Heart left ventricle (tissue), 16 donors: ENCODE measurements at regions not wholly inside any gene's neighbourhood (a gene's known extent, or its start where the extent isn't known, plus 50 kb on each side); places are given as distances from the start of the nearest gene placed in this dataset.

Source experiments
- ATAC-seq, 4 donors: fragments of 200-7000 bp; cut with Tn5 transposase; one replicate each; pipeline ENCODE4 v1.9.1; 2020 to 2022; ENCODE audit warnings: moderate library complexity in 4 of 4, mild to moderate bottlenecking in 3 of 4, moderate number of reproducible peaks in 1 of 4
- DNase-seq, 5 donors: peaks; one replicate each; pipeline ENCODE4 v3.0.0-alpha.2; 2020
- H3K27ac ChIP-seq, 12 donors: fragments of 200-600 bp; sonication (generic) in 4 of 12; one replicate each; pipeline versions ENCODE4 v1.5.0 to v1.8.0; 2016 to 2022; ENCODE audit warnings: mild to moderate bottlenecking in 2 of 12
- H3K27me3 ChIP-seq, 9 donors: fragments of 200-600 bp; sonication (generic) in 2 of 9; one replicate each; pipeline versions ENCODE4 v1.5.1 to v1.8.0; 2016 to 2022; ENCODE audit warnings: mild to moderate bottlenecking in 3 of 9
- H3K36me3 ChIP-seq, 9 donors: fragments of 200-600 bp; sonication (generic) in 2 of 9; one replicate each; pipeline versions ENCODE4 v1.5.0 to v1.8.0; 2018 to 2022; ENCODE audit warnings: mild to moderate bottlenecking in 2 of 9
- H3K4me1 ChIP-seq, 12 donors: fragments of 200-600 bp; sonication (generic) in 4 of 12; one replicate each; pipeline versions ENCODE4 v1.5.0 to v1.8.0; 2016 to 2022; ENCODE audit warnings: mild to moderate bottlenecking in 3 of 12
- H3K4me3 ChIP-seq, 12 donors: fragments of 200-600 bp; sonication (generic) in 4 of 12; one replicate each; pipeline versions ENCODE4 v1.5.0 to v1.8.0; 2017 to 2022; ENCODE audit warnings: mild to moderate bottlenecking in 9 of 12, moderate library complexity in 4 of 12
- H3K9me3 ChIP-seq, 12 donors: fragments of 200-600 bp; sonication (generic) in 4 of 12; one replicate each; pipeline versions ENCODE4 v1.5.0 to v1.8.0; 2016 to 2022; ENCODE audit warnings: mild to moderate bottlenecking in 1 of 12
- POLR2A ChIP-seq, 2 donors: fragments of 450-650 bp; IDR thresholded peaks; one replicate each; pipeline ENCODE4 v1.6.1; 2017; ENCODE audit warnings: antibody characterized with exemption in 2 of 2, mild to moderate bottlenecking in 2 of 2, moderate library complexity in 2 of 2
- WGBS, 4 donors: extraction: QIAGEN DNeasy Blood & Tissue Kit in 2 of 4; methylation state at CpG; one replicate each; pipeline versions ENCODE4 v1.1.5 to v1.1.7; 2013 to 2018; 5-methylcytosine and 5-hydroxymethylcytosine counted together
- intact Hi-C, 10 donors: fragments of 100-400 bp; cut with DNase I; formaldehyde crosslinking; loops; one replicate each; pipeline versions ENCODE4 v1.11.1 to v1.14.2; 2022
- TF ChIP-seq, protein P1 (sequence below), 12 donors: fragments of 200-600 bp; sonication (generic) in 4 of 12; IDR thresholded peaks; one replicate each; pipeline versions ENCODE4 v1.5.0 to v1.8.0; 2018 to 2022; ENCODE audit warnings: antibody characterized with exemption in 12 of 12, mild to moderate bottlenecking in 5 of 12
- donor health status: ischemic (EF 13 %, LVEDD 7.1; RV severe dilation, severe dysfunction).
- donor health status: healthy with polysubstance abuse.
- donor health status: DM: no; HTN: yes; CAD: no.
- donor health status: DM: no; HTN: no; CAD: no.
- donor health status: ischemic (EF 25% LVEDD 6.9; RV normal size, moderate dysfunction).
- donor health status: ischemic (EF 25% LVEDD 5.7; RV mildly dilated, moderate dysfunction).
- donor health status: healthy.
- donor health status: DM: yes; HTN: yes; CAD: no.
- donor health status: ischemic (EF 35%, LVEDD 5.7; RV mildly dilated, moderate dysfunction).
- donor health status: nonischemic (EF 11% LVEDD 7.7; RV severe dilation, severe dysfunction).
- donor health status: DM: yes; HTN: yes; CAD: no.
- donor health status: PGD.
- donor health status: ischemic (EF 29% LVEDD 5.4; RV normal size, mild dysfunction).
- donor health status: nonischemic (EF 23%, LVEDD 6.1; RV moderate dilation, normal function).

DNA sequence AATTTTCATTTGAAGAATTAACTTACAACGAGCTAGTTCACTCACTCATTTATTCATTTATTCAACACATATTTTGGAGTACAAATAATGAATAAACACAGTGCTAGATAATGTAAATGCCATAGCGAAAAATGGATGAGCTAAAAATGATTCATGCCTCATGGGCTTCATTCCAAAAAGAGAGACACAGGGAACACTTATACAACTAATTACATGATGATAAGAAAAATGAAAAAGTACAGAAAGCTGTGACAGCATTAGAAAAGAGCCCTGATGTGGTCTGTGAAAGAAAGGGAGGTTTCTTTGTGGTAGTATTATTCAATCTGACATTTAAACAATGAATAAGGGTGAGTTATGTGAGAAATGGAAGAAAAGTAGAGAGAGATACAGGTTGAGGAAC lies 726.4 kb downstream of the AMY1C start:
- Histone ChIP-seq H3K27ac (no peak overlapping the region), H3K36me3 (no peaks in the 10 kb centered on the region), H3K27me3 (no peaks in the 10 kb centered on the region), H3K4me1 (no peaks in the 10 kb centered on the region), H3K9me3 (peaks cover 0 to 4% (median 0%) of the 10 kb centered on the region in 12 donors), H3K4me3 (no peak overlapping the region)
- TF ChIP-seq, protein P1, sequence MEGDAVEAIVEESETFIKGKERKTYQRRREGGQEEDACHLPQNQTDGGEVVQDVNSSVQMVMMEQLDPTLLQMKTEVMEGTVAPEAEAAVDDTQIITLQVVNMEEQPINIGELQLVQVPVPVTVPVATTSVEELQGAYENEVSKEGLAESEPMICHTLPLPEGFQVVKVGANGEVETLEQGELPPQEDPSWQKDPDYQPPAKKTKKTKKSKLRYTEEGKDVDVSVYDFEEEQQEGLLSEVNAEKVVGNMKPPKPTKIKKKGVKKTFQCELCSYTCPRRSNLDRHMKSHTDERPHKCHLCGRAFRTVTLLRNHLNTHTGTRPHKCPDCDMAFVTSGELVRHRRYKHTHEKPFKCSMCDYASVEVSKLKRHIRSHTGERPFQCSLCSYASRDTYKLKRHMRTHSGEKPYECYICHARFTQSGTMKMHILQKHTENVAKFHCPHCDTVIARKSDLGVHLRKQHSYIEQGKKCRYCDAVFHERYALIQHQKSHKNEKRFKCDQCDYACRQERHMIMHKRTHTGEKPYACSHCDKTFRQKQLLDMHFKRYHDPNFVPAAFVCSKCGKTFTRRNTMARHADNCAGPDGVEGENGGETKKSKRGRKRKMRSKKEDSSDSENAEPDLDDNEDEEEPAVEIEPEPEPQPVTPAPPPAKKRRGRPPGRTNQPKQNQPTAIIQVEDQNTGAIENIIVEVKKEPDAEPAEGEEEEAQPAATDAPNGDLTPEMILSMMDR (IDR thresholded peaks at IDR 0.05) = no peak
- TF ChIP-seq POLR2A (IDR thresholded peaks at IDR 0.05) = no peak
- 33 to 49% (median 35%) methylated on average over 2 of the region's 2 CpGs for WGBS, 4 donors
- no peak for DNase-seq
- ATAC-seq = no peak
- intact Hi-C loops = no loop called here

DNA sequence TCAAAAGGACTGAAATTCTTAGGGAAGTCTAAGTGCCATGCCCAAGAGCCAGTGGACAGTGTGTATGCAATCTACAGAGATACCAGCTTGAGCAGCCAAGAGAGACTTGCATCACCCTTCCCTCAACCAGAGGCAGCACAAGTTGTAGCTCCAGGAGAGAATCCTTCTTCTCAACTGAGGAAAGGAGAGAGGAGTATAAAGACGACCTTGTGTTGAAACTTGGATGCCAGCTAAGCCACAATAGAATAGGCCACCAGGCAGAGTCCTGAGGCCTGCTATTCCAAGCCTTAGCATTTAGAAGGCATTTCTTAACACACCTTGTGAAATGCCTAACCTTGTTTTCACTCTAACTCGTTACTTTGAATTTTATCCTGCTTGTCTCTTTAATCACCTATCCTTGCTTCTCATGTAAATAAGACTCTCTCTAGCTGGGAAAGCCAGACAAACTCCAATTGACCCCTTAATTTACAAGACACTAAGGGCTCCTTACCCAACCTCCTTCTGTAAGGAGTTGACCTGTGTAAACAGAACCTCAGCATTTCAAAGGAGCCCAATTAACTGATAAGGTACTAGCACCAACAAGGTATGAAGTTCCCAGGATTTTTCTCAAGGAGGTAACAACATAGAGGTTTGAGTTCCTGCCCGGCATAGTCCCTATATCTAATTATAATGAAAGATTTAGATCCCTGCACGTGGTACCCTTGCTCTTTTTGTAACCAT lies 738.8 kb downstream of the AMY1C start:
- Histone ChIP-seq H3K4me1 (no peaks in the 10 kb centered on the region), H3K9me3 (peaks cover 0 to 11% (median 0%) of the 10 kb centered on the region in 12 donors), H3K27ac (no peak overlapping the region), H3K36me3 (no peaks in the 10 kb centered on the region), H3K27me3 (no peaks in the 10 kb centered on the region), H3K4me3 (no peak overlapping the region)
- TF ChIP-seq POLR2A (IDR thresholded peaks at IDR 0.05) = no peak
- TF ChIP-seq, protein P1 (IDR thresholded peaks at IDR 0.05) = no peak
- ATAC-seq = no peak
- DNase-seq = no peak
- intact Hi-C loops = no loop called here
- WGBS, 4 donors = 29 to 33% (median 31%) methylated on average over 4 of the region's 4 CpGs

DNA sequence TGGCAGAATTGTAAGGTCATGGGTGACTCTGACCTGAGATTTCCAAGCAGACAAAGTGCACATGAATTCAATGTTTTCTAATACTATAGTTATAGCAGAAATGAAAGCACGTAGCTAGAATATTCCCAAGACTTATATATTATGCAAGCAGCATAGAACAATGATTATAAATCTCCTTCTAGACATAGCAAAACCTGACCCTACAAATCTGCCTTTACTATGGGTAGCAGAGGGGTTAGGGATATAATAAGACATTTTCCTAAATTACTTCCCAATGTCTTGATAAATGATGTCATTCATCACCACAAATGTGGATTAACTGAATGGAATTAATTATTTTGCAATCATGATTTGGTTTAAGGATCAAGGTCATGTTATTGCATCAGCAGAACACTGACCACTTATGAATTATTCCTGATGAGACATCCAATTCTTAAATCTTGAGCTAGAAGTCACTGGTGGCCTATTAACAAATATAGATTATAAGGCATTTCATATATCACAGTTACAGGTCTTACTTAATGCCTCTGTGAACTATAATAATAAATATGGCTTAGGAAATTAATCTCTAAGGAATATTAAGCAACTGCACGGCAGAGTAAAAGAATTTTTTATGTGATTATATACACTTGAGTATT lies 776.6 kb downstream of the AMY1C start:
- Histone ChIP-seq H3K27me3 (no peaks in the 10 kb centered on the region), H3K9me3 (peaks cover 0 to 6% (median 0%) of the 10 kb centered on the region in 12 donors), H3K4me3 (no peak overlapping the region), H3K4me1 (no peaks in the 10 kb centered on the region), H3K36me3 (no peaks in the 10 kb centered on the region), H3K27ac (no peak overlapping the region)
- no peak for DNase-seq
- ATAC-seq = no peak
- TF ChIP-seq, protein P1 (IDR thresholded peaks at IDR 0.05) = no peak
- TF ChIP-seq POLR2A (IDR thresholded peaks at IDR 0.05) = no peak
- intact Hi-C loops = no loop called here
- WGBS, 4 donors = 59 to 76% (median 65%) methylated on average over 2 of the region's 2 CpGs

DNA sequence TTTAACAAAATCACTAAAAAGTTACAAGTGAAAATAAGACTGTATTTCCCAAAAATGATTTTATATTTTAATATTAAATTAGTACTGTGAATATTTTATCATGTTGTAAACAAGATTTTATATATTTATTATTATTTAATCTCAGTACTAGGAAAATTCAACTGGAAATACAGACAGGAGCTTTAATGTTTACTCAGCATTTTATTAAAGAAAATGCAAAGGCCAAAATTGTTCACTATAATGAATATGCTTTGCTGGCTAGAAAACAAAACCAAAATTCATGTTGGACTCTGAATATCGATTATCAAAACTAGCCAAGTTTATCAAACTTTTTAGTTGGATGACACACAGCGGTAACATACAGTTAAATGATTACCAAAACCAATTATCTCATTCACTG lies 782.3 kb downstream of the AMY1C start:
- H3K27me3 ChIP-seq = no peaks in the 10 kb centered on the region
- WGBS, 4 donors = 76 to 83% (median 82%) methylated on average over 2 of the region's 2 CpGs
- H3K4me3 ChIP-seq = no peak overlapping the region
- ATAC-seq (no peak), DNase-seq (no peak)
- no peak overlapping the region for H3K27ac ChIP-seq
- intact Hi-C loops = no loop called here
- H3K36me3 ChIP-seq = no peaks in the 10 kb centered on the region
- no peaks in the 10 kb centered on the region for H3K9me3 ChIP-seq
- TF ChIP-seq, protein P1 (IDR thresholded peaks at IDR 0.05) = no peak
- TF ChIP-seq POLR2A (IDR thresholded peaks at IDR 0.05) = no peak
- H3K4me1 ChIP-seq = no peaks in the 10 kb centered on the region
